ENCODE measurements at regions not wholly inside any gene's neighbourhood (a gene's known extent, or its start where the extent isn't known, plus 50 kb on each side); places are given as distances from the start of the nearest gene placed in this dataset.

DNA sequence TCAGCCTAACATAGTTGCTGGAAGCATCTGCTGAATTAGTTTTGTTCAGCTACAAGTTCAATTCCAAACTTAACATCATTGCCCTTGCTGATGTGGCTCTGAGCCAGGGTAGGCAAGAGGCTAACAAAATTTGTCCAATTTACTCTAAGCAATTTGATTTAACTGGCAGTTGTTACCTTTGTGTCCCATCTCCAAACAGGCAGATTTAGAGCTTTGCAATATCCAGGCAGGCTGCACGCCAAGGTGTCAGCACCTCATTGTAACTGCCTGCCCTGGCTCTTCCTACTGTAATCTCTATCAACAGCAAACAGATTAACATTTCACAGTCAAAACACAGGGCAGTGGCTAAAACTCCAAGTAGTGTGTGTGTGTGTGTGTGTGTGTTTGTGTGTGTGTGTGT is 2070.6 kb downstream of the PCDH7 start:
- TF ChIP-seq, protein P1, sequence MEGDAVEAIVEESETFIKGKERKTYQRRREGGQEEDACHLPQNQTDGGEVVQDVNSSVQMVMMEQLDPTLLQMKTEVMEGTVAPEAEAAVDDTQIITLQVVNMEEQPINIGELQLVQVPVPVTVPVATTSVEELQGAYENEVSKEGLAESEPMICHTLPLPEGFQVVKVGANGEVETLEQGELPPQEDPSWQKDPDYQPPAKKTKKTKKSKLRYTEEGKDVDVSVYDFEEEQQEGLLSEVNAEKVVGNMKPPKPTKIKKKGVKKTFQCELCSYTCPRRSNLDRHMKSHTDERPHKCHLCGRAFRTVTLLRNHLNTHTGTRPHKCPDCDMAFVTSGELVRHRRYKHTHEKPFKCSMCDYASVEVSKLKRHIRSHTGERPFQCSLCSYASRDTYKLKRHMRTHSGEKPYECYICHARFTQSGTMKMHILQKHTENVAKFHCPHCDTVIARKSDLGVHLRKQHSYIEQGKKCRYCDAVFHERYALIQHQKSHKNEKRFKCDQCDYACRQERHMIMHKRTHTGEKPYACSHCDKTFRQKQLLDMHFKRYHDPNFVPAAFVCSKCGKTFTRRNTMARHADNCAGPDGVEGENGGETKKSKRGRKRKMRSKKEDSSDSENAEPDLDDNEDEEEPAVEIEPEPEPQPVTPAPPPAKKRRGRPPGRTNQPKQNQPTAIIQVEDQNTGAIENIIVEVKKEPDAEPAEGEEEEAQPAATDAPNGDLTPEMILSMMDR (IDR thresholded peaks at IDR 0.05): no peak
- TF ChIP-seq POLR2AphosphoS5 (IDR thresholded peaks at IDR 0.05) (no peak), EP300 (IDR thresholded peaks at IDR 0.05) (no peak), POLR2A (IDR thresholded peaks at IDR 0.05; ENCODE audit: low read depth) (no peak)
- DNase-seq (ENCODE audit: extremely low spot score): no peak
- H3K4me1 ChIP-seq: no peaks in the 10 kb centered on the region
- no peak overlapping the region for H3K4me3 ChIP-seq
- 80% methylated on average over 1 of the region's 1 CpG for WGBS
- no peaks in the 10 kb centered on the region for H3K36me3 ChIP-seq
- intact Hi-C loops (cut with DNase I): no loop called here
- no peak overlapping the region for H3K27ac ChIP-seq (replicated peaks in 1 of 4)
- no peaks in the 10 kb centered on the region for H3K9me3 ChIP-seq
- no peaks in the 10 kb centered on the region for H3K27me3 ChIP-seq

DNA sequence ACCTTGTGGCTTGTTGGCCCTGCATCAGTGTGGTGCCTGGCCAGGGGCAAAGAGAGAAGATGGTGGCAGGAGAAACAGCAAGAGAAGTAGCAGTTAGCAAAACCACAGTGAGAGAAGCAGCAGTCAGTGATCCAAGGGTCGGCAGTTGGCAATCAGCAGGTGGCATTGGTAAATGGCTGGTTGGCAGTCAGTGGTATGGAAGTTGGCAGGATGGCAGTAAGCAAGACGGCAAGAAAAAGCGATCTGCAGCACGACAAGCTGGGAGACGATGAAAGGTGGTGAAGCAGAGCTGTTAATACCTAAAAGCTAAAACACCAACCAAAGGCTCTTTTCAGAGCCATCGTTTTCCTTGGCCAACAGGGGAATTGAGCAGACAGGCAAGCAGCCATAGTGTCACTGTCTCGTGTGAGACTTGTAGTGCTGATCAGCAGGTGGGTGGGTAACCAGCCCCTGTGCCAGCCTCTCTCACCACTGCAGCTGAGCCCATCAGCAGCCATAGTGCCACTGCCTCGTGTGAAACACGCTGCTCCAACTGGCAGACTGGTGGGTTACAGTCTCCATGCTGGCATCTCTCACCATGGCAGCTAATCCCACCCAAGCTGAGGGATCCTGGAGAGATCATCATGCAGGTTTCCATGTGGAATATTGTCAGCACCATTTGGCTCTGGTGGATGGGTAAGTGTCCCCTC is 2078.4 kb downstream of the PCDH7 start:
- TF ChIP-seq EP300 (IDR thresholded peaks at IDR 0.05) (no peak), POLR2AphosphoS5 (IDR thresholded peaks at IDR 0.05) (no peak), POLR2A (IDR thresholded peaks at IDR 0.05; ENCODE audit: low read depth) (no peak)
- TF ChIP-seq, protein P1 (IDR thresholded peaks at IDR 0.05): no peak
- intact Hi-C loops (cut with DNase I): no loop called here
- no peak for DNase-seq (ENCODE audit: extremely low spot score)
- no peaks in the 10 kb centered on the region for H3K9me3 ChIP-seq
- no peak overlapping the region for H3K4me3 ChIP-seq
- 78% methylated on average over 9 of the region's 9 CpGs for WGBS
- no peak overlapping the region for H3K27ac ChIP-seq (replicated peaks in 1 of 4)
- no peaks in the 10 kb centered on the region for H3K27me3 ChIP-seq
- H3K4me1 ChIP-seq: no peaks in the 10 kb centered on the region
- H3K36me3 ChIP-seq: no peaks in the 10 kb centered on the region

DNA sequence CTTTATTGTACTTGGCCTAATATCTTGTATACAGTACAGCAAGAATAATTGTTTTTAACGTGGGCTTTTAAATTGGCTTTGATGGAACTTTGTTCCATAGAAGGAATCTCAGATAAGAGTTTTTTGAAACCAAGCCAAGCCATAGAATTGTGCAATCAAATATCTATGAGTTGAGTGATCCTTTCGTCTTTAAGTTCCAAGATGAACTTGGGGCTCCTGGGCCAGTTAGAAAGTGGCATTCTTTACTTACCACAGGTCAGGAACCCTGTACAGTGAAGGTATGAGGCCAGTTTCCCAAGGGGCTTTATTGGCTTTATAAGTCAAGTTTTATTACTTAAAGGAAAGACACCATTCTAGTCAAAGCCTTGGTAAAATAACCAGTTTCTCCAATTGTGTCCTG is 2104.2 kb downstream of the PCDH7 start:
- Histone ChIP-seq H3K36me3 (no peaks in the 10 kb centered on the region), H3K4me3 (no peak overlapping the region), H3K27ac (replicated peaks in 1 of 4) (no peak overlapping the region), H3K9me3 (peaks cover 0 to 4% (median 0%) of the 10 kb centered on the region in 4 donors), H3K4me1 (no peaks in the 10 kb centered on the region), H3K27me3 (no peaks in the 10 kb centered on the region)
- TF ChIP-seq POLR2AphosphoS5 (IDR thresholded peaks at IDR 0.05) (no peak), POLR2A (IDR thresholded peaks at IDR 0.05; ENCODE audit: low read depth) (no peak), EP300 (IDR thresholded peaks at IDR 0.05) (no peak)
- TF ChIP-seq, protein P1 (IDR thresholded peaks at IDR 0.05): no peak
- WGBS: 63% methylated on average over 2 of the region's 2 CpGs
- DNase-seq (ENCODE audit: extremely low spot score): no peak
- intact Hi-C loops (cut with DNase I): no loop called here

DNA sequence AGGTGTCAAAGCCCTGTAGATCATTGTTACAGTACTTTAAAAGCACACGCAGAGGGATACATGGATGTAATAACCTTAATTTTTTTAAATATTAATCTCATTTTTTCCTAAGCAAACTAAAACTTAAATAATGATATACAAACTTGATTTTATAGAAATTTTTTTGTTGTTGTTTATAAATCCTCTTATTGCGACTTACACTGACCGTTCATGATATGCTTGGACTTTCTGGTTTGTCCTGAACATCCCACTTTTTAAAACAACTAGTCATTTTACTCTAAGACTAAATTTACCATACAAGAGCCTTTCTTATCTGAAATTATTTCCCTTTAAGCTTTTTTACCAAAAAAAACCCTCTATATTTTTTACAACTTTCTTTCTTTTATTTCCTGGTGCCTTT is 2106.0 kb downstream of the PCDH7 start:
- TF ChIP-seq EP300 (IDR thresholded peaks at IDR 0.05): no peak
- no peak for TF ChIP-seq POLR2A (IDR thresholded peaks at IDR 0.05; ENCODE audit: low read depth)
- no peak for TF ChIP-seq POLR2AphosphoS5 (IDR thresholded peaks at IDR 0.05)
- TF ChIP-seq, protein P1 (IDR thresholded peaks at IDR 0.05): no peak
- Histone ChIP-seq H3K4me1 (no peaks in the 10 kb centered on the region), H3K27me3 (no peaks in the 10 kb centered on the region), H3K4me3 (no peak overlapping the region), H3K36me3 (no peaks in the 10 kb centered on the region), H3K27ac (replicated peaks in 1 of 4) (no peak overlapping the region), H3K9me3 (no peaks in the 10 kb centered on the region)
- no peak for DNase-seq (ENCODE audit: extremely low spot score)
- WGBS: 83% methylated on average over 3 of the region's 3 CpGs
- intact Hi-C loops (cut with DNase I): no loop called here

DNA sequence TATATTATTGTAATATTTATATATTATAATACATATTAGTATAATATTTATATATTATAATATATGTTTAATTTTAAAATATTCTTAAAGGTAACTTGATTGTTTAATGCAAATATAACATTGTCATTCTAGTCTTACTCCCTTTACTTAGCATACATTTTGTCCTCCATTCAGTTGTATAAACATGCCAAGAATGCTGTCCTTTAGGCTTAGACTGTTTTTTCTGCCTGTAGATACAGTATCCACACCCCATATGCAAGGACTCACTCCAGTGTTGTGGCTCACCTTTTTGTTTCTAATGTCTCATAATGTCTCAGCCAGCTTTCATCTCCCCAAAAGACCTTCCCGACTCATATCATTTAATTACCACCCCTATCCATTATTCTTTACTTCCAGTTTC is 2110.0 kb downstream of the PCDH7 start:
- Histone ChIP-seq H3K4me3 (no peak overlapping the region), H3K4me1 (no peaks in the 10 kb centered on the region), H3K27ac (replicated peaks in 1 of 4) (no peak overlapping the region), H3K36me3 (no peaks in the 10 kb centered on the region), H3K9me3 (no peaks in the 10 kb centered on the region), H3K27me3 (no peaks in the 10 kb centered on the region)
- DNase-seq (ENCODE audit: extremely low spot score): no peak
- 83% methylated on average over 1 of the region's 1 CpG for WGBS
- intact Hi-C loops (cut with DNase I): no loop called here
- TF ChIP-seq POLR2AphosphoS5 (IDR thresholded peaks at IDR 0.05): no peak
- TF ChIP-seq POLR2A (IDR thresholded peaks at IDR 0.05; ENCODE audit: low read depth): no peak
- TF ChIP-seq, protein P1 (IDR thresholded peaks at IDR 0.05): no peak
- no peak for TF ChIP-seq EP300 (IDR thresholded peaks at IDR 0.05)
